H1 (cell line): ENCODE measurements at regions not wholly inside any gene's neighbourhood (a gene's known extent, or its start where the extent isn't known, plus 50 kb on each side); places are given as distances from the start of the nearest gene placed in this dataset.

Experiments used
- CTCF ChIA-PET: fragments of 300-600 bp; sonication (Branson Sonifier 250); formaldehyde crosslinking; loops from one replicate; lab custom pipeline; 2021; ENCODE audit not compliant: partially characterized antibody; lab: Charles Lee
- POLR2A ChIA-PET: fragments of 300-600 bp; sonication (Branson Sonifier 250); formaldehyde crosslinking; loops from one replicate; lab custom pipeline; 2021; ENCODE audit warnings: inconsistent platforms; ENCODE audit not compliant: partially characterized antibody; lab: Charles Lee
- DNase-seq, 2 experiments: peaks; one replicate each; pipeline versions ENCODE4 v3.0.0 to v3.0.0-alpha.2; 2010 to 2022; ENCODE audit warnings: low spot score in 2 of 2, low read depth in 1 of 2, mixed read lengths in 1 of 2
- FAIRE-seq: peaks from 2 replicates; lab custom pipeline; 2011; peaks lifted over from hg19 to GRCh38; lab: Jason Lieb, UNC
- H2AFZ ChIP-seq: 2 replicates; pipeline ENCODE4 v1.8.1; 2012; ENCODE audit warnings: low read length, inconsistent platforms
- H2AK5ac ChIP-seq: 2 replicates; pipeline ENCODE4 v1.6.1; 2013; ENCODE audit warnings: low read depth, low read length
- H2BK120ac ChIP-seq: replicated peaks from 2 replicates; pipeline ENCODE3; 2013; ENCODE audit warnings: low read depth, low read length, inconsistent platforms
- H2BK12ac ChIP-seq: 2 replicates; pipeline ENCODE4 v1.6.1; 2013; ENCODE audit warnings: low read depth, low read length
- H2BK15ac ChIP-seq: 2 replicates; pipeline ENCODE4 v1.6.1; 2013; ENCODE audit warnings: low read length
- H2BK20ac ChIP-seq: 2 replicates; pipeline ENCODE4 v1.6.1; 2013; ENCODE audit warnings: low read length
- H2BK5ac ChIP-seq: 2 replicates; pipeline ENCODE4 v1.6.1; 2013; ENCODE audit warnings: low read depth, low read length
- H3K14ac ChIP-seq: 2 replicates; pipeline ENCODE4 v1.6.1; 2013; ENCODE audit warnings: inconsistent platforms; ENCODE audit not compliant: insufficient read length
- H3K18ac ChIP-seq: 2 replicates; pipeline ENCODE4 v1.6.1; 2013; ENCODE audit warnings: low read length; ENCODE audit errors: extremely low read depth
- H3K23ac ChIP-seq: 2 replicates; pipeline ENCODE4 v1.6.1; 2013; ENCODE audit warnings: inconsistent platforms; ENCODE audit not compliant: insufficient read length
- H3K23me2 ChIP-seq: 2 replicates; pipeline ENCODE4 v1.6.1; 2013; ENCODE audit warnings: low read depth, low read length
- H3K27ac ChIP-seq: 2 replicates; pipeline ENCODE4 v1.6.1; 2011; ENCODE audit warnings: low read depth, low read length, inconsistent platforms
- H3K27me3 ChIP-seq, 4 experiments: replicated peaks in 1 of 4; 1 replicate in 1 of 4; 2 replicates in 3 of 4; pipeline versions ENCODE4 v1.6.1 to v1.8.1; 2011 to 2013; ENCODE audit warnings: low read length in 3 of 4, mild to moderate bottlenecking in 3 of 4, inconsistent platforms in 2 of 4, mixed read lengths in 2 of 4, moderate library complexity in 1 of 4; ENCODE audit not compliant: control insufficient read depth in 3 of 4, insufficient read depth in 3 of 4; ENCODE audit errors: extremely low read depth in 1 of 4
- H3K36me3 ChIP-seq, 4 experiments: 2 replicates each; pipeline versions ENCODE4 v1.6.1 to v1.8.1; 2011 to 2013; ENCODE audit warnings: mild to moderate bottlenecking in 4 of 4, low read length in 3 of 4, moderate library complexity in 2 of 4, control low read depth in 1 of 4, inconsistent platforms in 1 of 4; ENCODE audit not compliant: insufficient read depth in 4 of 4, control insufficient read depth in 2 of 4
- H3K4ac ChIP-seq: replicated peaks from 2 replicates; pipeline ENCODE3; 2013; ENCODE audit warnings: low read length, low read depth, mixed read lengths, inconsistent platforms; ENCODE audit not compliant: insufficient read length
- H3K4me1 ChIP-seq, 4 experiments: replicated peaks in 1 of 4; 1 replicate in 1 of 4; 2 replicates in 3 of 4; pipeline versions ENCODE4 v1.6.1 to v1.8.1; 2011 to 2013; ENCODE audit warnings: low read length in 3 of 4, inconsistent platforms in 2 of 4, mixed read lengths in 1 of 4; ENCODE audit not compliant: insufficient read depth in 4 of 4, control insufficient read depth in 3 of 4
- H3K4me2 ChIP-seq, 2 experiments: 2 replicates each; pipeline versions ENCODE4 v1.6.1 to v1.8.1; 2011 to 2013; ENCODE audit warnings: low read depth in 2 of 2, low read length in 2 of 2, control low read depth in 1 of 2, inconsistent platforms in 1 of 2, mild to moderate bottlenecking in 1 of 2; ENCODE audit not compliant: insufficient read depth in 1 of 2
- H3K4me3 ChIP-seq, 4 experiments: fragments of 200-600, 300-600 bp in 1 of 4; sonication (generic), shearing (Covaris generic), sonication (Bioruptor Twin) in 1 of 4; 2 replicates each; pipeline versions ENCODE4 v1.5.1 to v1.8.1; 2011 to 2016; ENCODE audit warnings: low read length in 4 of 4, low read depth in 3 of 4, control low read depth in 2 of 4, inconsistent platforms in 2 of 4, mild to moderate bottlenecking in 2 of 4, mixed read lengths in 1 of 4, moderate library complexity in 1 of 4; ENCODE audit not compliant: insufficient read depth in 2 of 4; ENCODE audit errors: extremely low read depth in 1 of 4
- H3K56ac ChIP-seq: replicated peaks from 2 replicates; pipeline ENCODE3; 2013; ENCODE audit warnings: low read depth, mild to moderate bottlenecking, mixed read lengths, low read length, inconsistent platforms; ENCODE audit not compliant: insufficient read length
- H3K79me1 ChIP-seq: 2 replicates; pipeline ENCODE4 v1.6.1; 2013; ENCODE audit warnings: low read depth, low read length, control low read depth
- H3K79me2 ChIP-seq, 2 experiments: 2 replicates each; pipeline versions ENCODE4 v1.6.1 to v1.8.1; 2012 to 2013; ENCODE audit warnings: low read length in 2 of 2, mild to moderate bottlenecking in 2 of 2, inconsistent platforms in 1 of 2; ENCODE audit not compliant: insufficient read depth in 2 of 2, control insufficient read depth in 1 of 2
- H3K9ac ChIP-seq, 4 experiments: replicated peaks in 1 of 4; 1 replicate in 1 of 4; 2 replicates in 3 of 4; pipeline versions ENCODE4 v1.6.1 to v1.8.1; 2011 to 2013; ENCODE audit warnings: low read depth in 3 of 4, low read length in 3 of 4, control low read depth in 2 of 4, mild to moderate bottlenecking in 2 of 4, moderate library complexity in 2 of 4, inconsistent platforms in 1 of 4; ENCODE audit errors: extremely low read depth in 1 of 4
- H3K9me3 ChIP-seq, 2 experiments: 2 replicates each; pipeline versions ENCODE4 v1.6.1 to v1.8.1; 2012 to 2013; ENCODE audit warnings: mild to moderate bottlenecking in 2 of 2, moderate library complexity in 2 of 2, control low read depth in 1 of 2, inconsistent platforms in 1 of 2, low read depth in 1 of 2, low read length in 1 of 2, mixed read lengths in 1 of 2; ENCODE audit not compliant: insufficient read depth in 2 of 2
- H4K20me1 ChIP-seq, 2 experiments: replicated peaks in 1 of 2; 2 replicates each; pipeline versions ENCODE3 to v1.8.1; 2011 to 2013; ENCODE audit warnings: inconsistent platforms in 2 of 2, low read length in 2 of 2, mild to moderate bottlenecking in 1 of 2; ENCODE audit not compliant: insufficient read depth in 2 of 2, control insufficient read depth in 1 of 2
- H4K5ac ChIP-seq: 2 replicates; pipeline ENCODE4 v1.6.1; 2013; ENCODE audit warnings: low read length, low read depth, mixed read lengths, inconsistent platforms; ENCODE audit not compliant: insufficient read length
- H4K8ac ChIP-seq: 2 replicates; pipeline ENCODE4 v1.8.0; 2013; ENCODE audit warnings: mild to moderate bottlenecking, moderate library complexity, low read length, inconsistent platforms; ENCODE audit not compliant: insufficient read depth; ENCODE audit errors: extremely low read depth
- H4K91ac ChIP-seq: replicated peaks from 2 replicates; pipeline ENCODE3; 2013; ENCODE audit warnings: low read length, mixed read lengths, inconsistent platforms; ENCODE audit not compliant: insufficient read length
- ATF2 ChIP-seq: IDR thresholded peaks from 2 replicates; pipeline ENCODE4 v1.6.1; 2012; ENCODE audit warnings: low read length, inconsistent platforms
- CTCF ChIP-seq, 3 experiments: IDR thresholded peaks; 1 replicate in 2 of 3; 2 replicates in 1 of 3; pipeline versions ENCODE4 v1.5.1 to v1.6.1; 2011; ENCODE audit warnings: low read length in 3 of 3, mild to moderate bottlenecking in 3 of 3, inconsistent platforms in 2 of 3, low read depth in 1 of 3, moderate library complexity in 1 of 3; ENCODE audit not compliant: insufficient read depth in 1 of 3; ENCODE audit errors: control extremely low read depth in 1 of 3
- PHF8 ChIP-seq: fragments of 200-600 bp; sonication (generic); conservative IDR thresholded peaks from 2 replicates; pipeline ENCODE4 v1.7.1; 2012; ENCODE audit warnings: low read depth, mild to moderate bottlenecking, inconsistent platforms, low read length, moderate library complexity
- WGBS, 2 experiments: shearing (Covaris generic) in 1 of 2; methylation state at CpG; one replicate each; pipeline versions ENCODE4 v1.1.6 to v1.1.7; 2013 to 2015; ENCODE audit warnings: low lambda C conversion rate in 2 of 2, mixed read lengths in 2 of 2, inconsistent platforms in 1 of 2, low coverage in 1 of 2, missing lambda C conversion rate in 1 of 2; ENCODE audit not compliant: insufficient replicate concordance in 2 of 2, insufficient coverage in 1 of 2, insufficient read length in 1 of 2; ENCODE audit errors: extremely low coverage in 1 of 2, missing lambda C conversion rate in 1 of 2; 5-methylcytosine and 5-hydroxymethylcytosine counted together

- no peaks in the 10 kb centered on the region for H3K9me3 ChIP-seq
- TF ChIP-seq ATF2 = no peak
- TF ChIP-seq CTCF (IDR thresholded peaks at IDR 0.05; ENCODE audit: control extremely low read depth in 1 of 3, insufficient read depth in 1 of 3, low read depth in 1 of 3, low read length in 3 of 3) = no peak
- no peak for TF ChIP-seq PHF8
- H3K36me3 ChIP-seq = no peaks in the 10 kb centered on the region
- H3K4ac ChIP-seq = no peak overlapping the region
- ChIA-PET POLR2A (no interaction called here), CTCF (interaction anchor here (1.2 kb wide), 1 partner anchor 23 kb away, joined by 4 read pairs; no protein-coding TSS in a partner anchor)
- no peak overlapping the region for H2AK5ac ChIP-seq
- H4K91ac ChIP-seq = no peak overlapping the region
- WGBS, 2 experiments = 90% methylated on average over 1 of the region's 1 CpG; no CpG with 5 or more reads in 1 of the 2 experiments
- no peak overlapping the region for H3K14ac ChIP-seq
- H4K20me1 ChIP-seq = no peaks in the 10 kb centered on the region
- no peak overlapping the region for H2BK20ac ChIP-seq
- no peaks in the 10 kb centered on the region for H3K79me2 ChIP-seq
- no peak overlapping the region for H2BK5ac ChIP-seq
- H3K79me1 ChIP-seq = no peaks in the 10 kb centered on the region
- H2AFZ ChIP-seq = no peak overlapping the region
- no peak overlapping the region for H2BK120ac ChIP-seq
- H4K8ac ChIP-seq = no peak overlapping the region
- no peaks in the 10 kb centered on the region for H3K23me2 ChIP-seq
- DNase-seq (no peak), FAIRE-seq (no peak)
- no peak overlapping the region for H3K4me3 ChIP-seq
- H3K4me1 ChIP-seq = no peaks in the 10 kb centered on the region
- H3K23ac ChIP-seq = no peak overlapping the region
- no peak overlapping the region for H2BK12ac ChIP-seq
- H3K9ac ChIP-seq = no peak overlapping the region
- H3K27me3 ChIP-seq = no peaks in the 10 kb centered on the region
- no peak overlapping the region for H3K27ac ChIP-seq
- H2BK15ac ChIP-seq = no peak overlapping the region
- H3K18ac ChIP-seq = no peak overlapping the region
- H4K5ac ChIP-seq = no peak overlapping the region
- H3K4me2 ChIP-seq = no peak overlapping the region
- no peak overlapping the region for H3K56ac ChIP-seq
Observed at GRCh38 chr6:86683132-86683908, 254.0 kb upstream of the HTR1E start.
